Omental fat pad (tissue), 3 donors: ENCODE measurements at regions not wholly inside any gene's neighbourhood (a gene's known extent, or its start where the extent isn't known, plus 50 kb on each side); places are given as distances from the start of the nearest gene placed in this dataset.

Experiments
- ATAC-seq: fragments of 150-250 bp; one replicate; pipeline ENCODE4 v1.9.1; 2016; ENCODE audit warnings: mild to moderate bottlenecking, moderate library complexity; ENCODE audit not compliant: low FRiP score
- DNase-seq: peaks from one replicate; pipeline ENCODE4 v3.0.0-alpha.2; 2019; ENCODE audit warnings: low spot score
- TF ChIP-seq, protein P1 (sequence below), 3 donors: fragments of 450-650 bp; IDR thresholded peaks; one replicate each; pipeline ENCODE4 v1.5.1; 2016 to 2017; ENCODE audit warnings: antibody characterized with exemption in 3 of 3, mild to moderate bottlenecking in 3 of 3, moderate library complexity in 2 of 3

DNA sequence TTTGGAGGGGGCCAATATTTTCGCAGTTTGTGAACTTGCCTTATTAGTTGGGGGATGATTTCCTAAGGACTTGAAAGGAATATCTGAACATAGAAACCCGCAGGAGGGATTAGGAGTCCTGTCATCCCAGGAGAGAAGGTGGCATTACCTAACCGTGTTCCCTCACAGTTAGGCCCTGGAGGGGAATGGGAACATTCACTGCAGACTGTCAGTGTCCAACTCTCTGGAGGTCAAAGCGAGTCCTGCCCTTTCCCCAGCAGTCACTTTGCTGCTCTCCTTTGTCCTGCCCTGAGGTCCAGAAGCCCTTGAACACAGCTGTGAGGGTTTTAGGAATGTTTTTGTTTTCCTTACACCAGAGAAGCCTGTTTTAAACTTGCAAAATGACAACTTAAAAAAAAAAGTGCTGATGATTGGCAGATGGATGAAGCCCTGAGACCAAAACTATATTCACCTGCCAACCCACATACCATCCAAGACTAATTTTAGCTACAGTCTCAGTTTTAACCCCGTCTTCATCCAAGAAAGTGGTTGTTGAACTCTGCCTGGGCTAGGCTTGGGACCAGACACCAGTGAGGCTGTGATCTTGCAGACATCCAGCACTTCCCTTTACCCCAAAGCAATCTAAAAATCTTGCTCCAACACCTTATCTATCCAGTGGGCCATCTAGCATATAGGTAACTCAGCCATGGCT lies 90.5 kb upstream of the MEX3C start:
- TF ChIP-seq, protein P1, sequence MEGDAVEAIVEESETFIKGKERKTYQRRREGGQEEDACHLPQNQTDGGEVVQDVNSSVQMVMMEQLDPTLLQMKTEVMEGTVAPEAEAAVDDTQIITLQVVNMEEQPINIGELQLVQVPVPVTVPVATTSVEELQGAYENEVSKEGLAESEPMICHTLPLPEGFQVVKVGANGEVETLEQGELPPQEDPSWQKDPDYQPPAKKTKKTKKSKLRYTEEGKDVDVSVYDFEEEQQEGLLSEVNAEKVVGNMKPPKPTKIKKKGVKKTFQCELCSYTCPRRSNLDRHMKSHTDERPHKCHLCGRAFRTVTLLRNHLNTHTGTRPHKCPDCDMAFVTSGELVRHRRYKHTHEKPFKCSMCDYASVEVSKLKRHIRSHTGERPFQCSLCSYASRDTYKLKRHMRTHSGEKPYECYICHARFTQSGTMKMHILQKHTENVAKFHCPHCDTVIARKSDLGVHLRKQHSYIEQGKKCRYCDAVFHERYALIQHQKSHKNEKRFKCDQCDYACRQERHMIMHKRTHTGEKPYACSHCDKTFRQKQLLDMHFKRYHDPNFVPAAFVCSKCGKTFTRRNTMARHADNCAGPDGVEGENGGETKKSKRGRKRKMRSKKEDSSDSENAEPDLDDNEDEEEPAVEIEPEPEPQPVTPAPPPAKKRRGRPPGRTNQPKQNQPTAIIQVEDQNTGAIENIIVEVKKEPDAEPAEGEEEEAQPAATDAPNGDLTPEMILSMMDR (IDR thresholded peaks at IDR 0.05) = no peak
- no peak for ATAC-seq
- DNase-seq = no peak

DNA sequence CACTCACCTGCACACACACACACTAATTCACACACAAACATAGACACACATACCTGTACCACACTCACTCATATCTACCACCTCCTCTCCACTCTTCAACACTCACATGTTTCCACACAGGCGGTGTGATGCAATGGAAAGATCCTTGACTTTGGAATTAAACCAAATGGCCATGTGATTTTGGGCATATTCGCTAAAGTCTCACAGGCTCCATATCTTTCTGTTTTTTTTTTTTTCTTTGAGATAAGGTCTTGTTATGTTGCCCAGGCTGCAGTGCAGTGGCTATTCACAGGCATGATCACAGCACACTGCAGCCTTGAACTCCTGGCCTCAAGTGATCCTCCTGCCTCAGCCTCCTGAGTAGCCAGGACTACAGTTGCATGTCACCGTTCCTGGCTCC lies 91.1 kb upstream of the MEX3C start:
- no peak for DNase-seq
- TF ChIP-seq, protein P1 (IDR thresholded peaks at IDR 0.05) = no peak
- no peak for ATAC-seq

GRCh38 chr18:51290860-51291259 lies 93.4 kb upstream of the MEX3C start:
- TF ChIP-seq, protein P1 (IDR thresholded peaks at IDR 0.05) = no peak
- no peak for ATAC-seq
- DNase-seq = no peak

DNA sequence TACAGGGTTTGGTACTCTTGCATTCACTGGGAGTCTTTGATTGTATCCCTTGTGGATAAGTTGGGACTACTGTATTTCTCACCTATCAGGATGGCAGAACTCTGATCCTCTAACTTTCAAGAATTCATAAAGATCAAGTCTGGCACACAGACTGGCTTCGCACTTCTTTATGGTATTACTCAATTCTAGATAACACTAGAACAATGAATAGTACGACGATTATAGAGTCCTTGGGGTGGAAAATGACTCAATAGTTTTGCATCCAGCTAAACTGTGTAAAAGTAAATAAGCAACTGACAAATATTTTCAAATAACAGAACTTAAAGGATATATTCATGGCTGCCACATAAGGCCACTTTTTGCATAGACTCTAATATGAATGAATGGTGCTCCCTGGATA lies 103.4 kb upstream of the MEX3C start:
- TF ChIP-seq, protein P1 (IDR thresholded peaks at IDR 0.05) = no peak
- DNase-seq = no peak
- ATAC-seq = no peak

- TF ChIP-seq, protein P1 (IDR thresholded peaks at IDR 0.05) = no peak
- ATAC-seq (no peak), DNase-seq (no peak)
Observed at GRCh38 chr18:51301376-51301775, 103.9 kb upstream of the MEX3C start.

GRCh38 chr18:51316677-51317076 lies 119.2 kb upstream of the MEX3C start:
- no peak for DNase-seq
- ATAC-seq = no peak
- TF ChIP-seq, protein P1 (IDR thresholded peaks at IDR 0.05) = no peak

DNA sequence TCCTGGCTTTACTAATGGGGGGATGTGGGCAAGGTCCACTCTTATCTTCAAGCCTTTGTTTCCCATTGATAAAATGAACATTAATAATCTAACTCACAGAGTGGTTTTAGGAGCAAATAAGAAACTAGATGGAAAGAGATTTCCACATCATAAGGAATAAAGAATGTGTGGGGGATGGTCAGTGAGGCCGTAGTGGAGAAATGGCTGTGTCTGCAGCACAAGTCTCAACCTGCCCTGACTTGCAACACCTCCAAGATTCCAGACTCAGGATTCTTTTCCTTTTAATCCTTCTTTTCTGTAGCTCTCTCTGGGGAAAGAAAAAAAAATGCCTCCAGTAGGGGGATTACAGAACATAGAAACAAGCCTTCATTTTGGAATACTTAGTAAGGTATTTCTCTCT lies 124.2 kb upstream of the MEX3C start:
- DNase-seq (no peak), ATAC-seq (no peak)
- TF ChIP-seq, protein P1 (IDR thresholded peaks at IDR 0.05) = no peak
